ENCODE measurements at regions not wholly inside any gene's neighbourhood (a gene's known extent, or its start where the extent isn't known, plus 50 kb on each side); places are given as distances from the start of the nearest gene placed in this dataset.

DNA sequence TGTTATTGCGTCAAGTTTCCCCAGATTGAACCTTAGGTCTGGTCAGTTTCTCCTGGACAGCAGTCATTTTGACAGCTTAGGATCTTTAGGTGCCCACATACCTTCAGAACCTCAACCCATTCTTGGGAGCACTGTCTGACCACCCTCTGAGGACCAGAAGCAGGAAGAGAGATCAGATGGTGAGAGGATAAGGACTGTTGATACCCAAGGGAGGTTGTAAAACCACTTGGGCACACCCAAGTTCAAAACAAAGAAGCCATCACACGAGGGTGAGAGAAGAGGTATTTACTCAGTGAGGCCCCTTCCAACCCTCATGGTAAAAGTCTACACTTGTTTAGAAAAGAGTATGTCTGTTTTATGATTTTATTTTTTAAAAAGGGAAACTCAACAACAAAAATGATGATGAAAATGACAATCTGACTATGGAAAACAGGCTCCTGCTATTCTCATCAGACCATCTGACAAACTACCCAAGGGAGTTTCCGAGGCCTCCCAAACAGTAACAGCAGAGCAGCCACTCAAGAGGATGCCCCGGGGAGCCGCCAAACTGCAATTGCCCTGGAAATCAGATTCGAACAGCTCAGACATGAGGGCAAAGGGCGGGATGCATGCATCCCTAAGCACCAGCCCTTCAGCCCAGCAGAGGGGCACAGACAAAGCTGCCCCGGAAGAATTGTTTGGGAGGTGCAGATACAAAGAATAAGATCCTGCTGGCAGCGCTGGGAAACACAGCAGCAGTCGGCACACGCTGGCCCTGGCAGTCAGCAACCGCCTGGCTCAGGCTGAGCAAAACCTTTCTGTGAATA is 162.6 kb upstream of the PLEKHG7 start:
- TSS peak; percentile 83 for BruUV-seq (replicated peaks)
- Histone ChIP-seq H3K79me2 (ENCODE audit: control insufficient read depth, insufficient read depth, low read length) (no peaks in the 10 kb centered on the region; the same call in none of the 2 replicates), H3K4me3 (no peak overlapping the region), H3K4me2 (ENCODE audit: control insufficient read depth, insufficient read depth) (peak overlapping the region; percentile 68; the same call in 1 of the 2 replicates), H4K20me1 (ENCODE audit: control insufficient read depth, insufficient read depth) (no peaks in the 10 kb centered on the region), H3K36me3 (ENCODE audit: control insufficient read depth in 2 of 2, insufficient read depth in 2 of 2, low read length in 1 of 2) (no peaks in the 10 kb centered on the region), H3K27me3 (replicated peaks in 1 of 2; ENCODE audit: control insufficient read depth in 2 of 2, insufficient read depth in 2 of 2, low read length in 1 of 2) (no peaks in the 10 kb centered on the region), H3K9me3 (replicated peaks; ENCODE audit: control insufficient read depth, insufficient read depth, low read length) (no peaks in the 10 kb centered on the region; the same call in 1 of the 3 replicates), H3K27ac (ENCODE audit: control insufficient read depth, insufficient read depth) (peak overlapping the region; percentile 99), H3K4me1 (ENCODE audit: control insufficient read depth, insufficient read depth, low read length) (peaks cover 74% of the 10 kb centered on the region), H3K9ac (ENCODE audit: control insufficient read depth, insufficient read depth, low read length) (peak overlapping the region; percentile 63), H2AFZ (ENCODE audit: control insufficient read depth, low read depth, low read length) (peak overlapping the region; percentile 71)
- POLR2A ChIA-PET: interaction anchor here (0.5 to 15.5 kb wide), 10 partner anchors 11 to 70 kb away, joined by 3 to 204 read pairs (median 4); no protein-coding TSS in a partner anchor
- in situ Hi-C loops (cut with MboI) (no loop called here), intact Hi-C loops (cut with micrococcal nuclease; ENCODE audit: unreplicated experiment) (loop anchor here (1.0 to 2.0 kb wide), 5 partner anchors 12 to 177 kb away; no protein-coding TSS in a partner anchor)
- ATAC-seq: peak; percentile 58
- under 1% methylated on average over 12 of the region's 12 CpGs for WGBS (ENCODE audit: insufficient coverage, insufficient replicate concordance, low lambda C conversion rate, missing lambda C conversion rate)
- no peak for DNase-seq (ENCODE audit: low read depth, low spot score)
- FAIRE-seq: no peak
- CTCF ChIA-PET: interaction anchor here (0.7 to 2.8 kb wide), 5 partner anchors 24 to 46 kb away, joined by 3 to 14 read pairs (median 4); no protein-coding TSS in a partner anchor
- RAD21 ChIA-PET (ENCODE audit: unreplicated experiment): interaction anchor here (0.9 to 15.5 kb wide), 11 partner anchors 11 to 394 kb away, joined by 3 to 346 read pairs (median 4); partner anchors contain the start of gene BTG1
- SMC1A ChIA-PET (ENCODE audit: uncharacterized antibody, unreplicated experiment): interaction anchor here (0.6 to 12.8 kb wide), 17 partner anchors 10 to 394 kb away, joined by 3 to 319 read pairs (median 3); partner anchors contain the start of gene BTG1
- TF ChIP-seq, protein P1, sequence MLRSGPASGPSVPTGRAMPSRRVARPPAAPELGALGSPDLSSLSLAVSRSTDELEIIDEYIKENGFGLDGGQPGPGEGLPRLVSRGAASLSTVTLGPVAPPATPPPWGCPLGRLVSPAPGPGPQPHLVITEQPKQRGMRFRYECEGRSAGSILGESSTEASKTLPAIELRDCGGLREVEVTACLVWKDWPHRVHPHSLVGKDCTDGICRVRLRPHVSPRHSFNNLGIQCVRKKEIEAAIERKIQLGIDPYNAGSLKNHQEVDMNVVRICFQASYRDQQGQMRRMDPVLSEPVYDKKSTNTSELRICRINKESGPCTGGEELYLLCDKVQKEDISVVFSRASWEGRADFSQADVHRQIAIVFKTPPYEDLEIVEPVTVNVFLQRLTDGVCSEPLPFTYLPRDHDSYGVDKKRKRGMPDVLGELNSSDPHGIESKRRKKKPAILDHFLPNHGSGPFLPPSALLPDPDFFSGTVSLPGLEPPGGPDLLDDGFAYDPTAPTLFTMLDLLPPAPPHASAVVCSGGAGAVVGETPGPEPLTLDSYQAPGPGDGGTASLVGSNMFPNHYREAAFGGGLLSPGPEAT (IDR thresholded peaks at IDR 0.05; ENCODE audit: low read depth): peak; percentile 83
- no peak for TF ChIP-seq PAX5 (IDR thresholded peaks at IDR 0.05; ENCODE audit: borderline replicate concordance, low read depth, low read length)
- TF ChIP-seq RFX5 (IDR thresholded peaks at IDR 0.05; ENCODE audit: low read depth, low read length): no peak
- no peak for TF ChIP-seq HDAC2 (IDR thresholded peaks at IDR 0.05)
- no peak for TF ChIP-seq HSF1 (IDR thresholded peaks at IDR 0.05; ENCODE audit: low read depth, low read length)
- TF ChIP-seq BCLAF1 (IDR thresholded peaks at IDR 0.05): no peak
- TF ChIP-seq, protein P2, sequence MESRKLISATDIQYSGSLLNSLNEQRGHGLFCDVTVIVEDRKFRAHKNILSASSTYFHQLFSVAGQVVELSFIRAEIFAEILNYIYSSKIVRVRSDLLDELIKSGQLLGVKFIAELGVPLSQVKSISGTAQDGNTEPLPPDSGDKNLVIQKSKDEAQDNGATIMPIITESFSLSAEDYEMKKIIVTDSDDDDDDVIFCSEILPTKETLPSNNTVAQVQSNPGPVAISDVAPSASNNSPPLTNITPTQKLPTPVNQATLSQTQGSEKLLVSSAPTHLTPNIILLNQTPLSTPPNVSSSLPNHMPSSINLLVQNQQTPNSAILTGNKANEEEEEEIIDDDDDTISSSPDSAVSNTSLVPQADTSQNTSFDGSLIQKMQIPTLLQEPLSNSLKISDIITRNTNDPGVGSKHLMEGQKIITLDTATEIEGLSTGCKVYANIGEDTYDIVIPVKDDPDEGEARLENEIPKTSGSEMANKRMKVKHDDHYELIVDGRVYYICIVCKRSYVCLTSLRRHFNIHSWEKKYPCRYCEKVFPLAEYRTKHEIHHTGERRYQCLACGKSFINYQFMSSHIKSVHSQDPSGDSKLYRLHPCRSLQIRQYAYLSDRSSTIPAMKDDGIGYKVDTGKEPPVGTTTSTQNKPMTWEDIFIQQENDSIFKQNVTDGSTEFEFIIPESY (IDR thresholded peaks at IDR 0.05): no peak
- no peak for TF ChIP-seq SUPT20H (IDR thresholded peaks at IDR 0.05; ENCODE audit: borderline replicate concordance, control insufficient read depth, low read depth, low read length)
- TF ChIP-seq SP1 (IDR thresholded peaks at IDR 0.05; ENCODE audit: low read depth, low read length): no peak
- no peak for TF ChIP-seq CBFB (IDR thresholded peaks at IDR 0.05; ENCODE audit: low read depth)
- TF ChIP-seq RAD21 (IDR thresholded peaks at IDR 0.05; ENCODE audit: insufficient read depth, low read depth, low read length): no peak
- TF ChIP-seq BHLHE40 (IDR thresholded peaks at IDR 0.05; ENCODE audit: borderline replicate concordance in 1 of 2, low read depth in 2 of 2, low read length in 1 of 2): peak; percentile 47 to 59; a peak in 3 of 4 replicates
- no peak for TF ChIP-seq ETV6 (conservative IDR thresholded peaks at IDR 0.05 in 1 of 2, IDR thresholded peaks at IDR 0.05 in 1 of 2; ENCODE audit: borderline replicate concordance in 1 of 2, low read depth in 1 of 2)
- TF ChIP-seq CBX5 (IDR thresholded peaks at IDR 0.05; ENCODE audit: low read depth): 0 out of 2 replicates have a peak, but pooled peaks have one; percentile 44

All from GM12878 (cell line).